Keratinocyte (primary cell): ENCODE measurements at regions not wholly inside any gene's neighbourhood (a gene's known extent, or its start where the extent isn't known, plus 50 kb on each side); places are given as distances from the start of the nearest gene placed in this dataset.
"Not testable (repeated sequence)": the region's sequence is repeated elsewhere in the genome, so short reads cannot be mapped to it uniquely, and the experiment has no call there.

Experiments used
- CTCF ChIP-seq, 3 experiments: IDR thresholded peaks in 1 of 3; conservative IDR thresholded peaks in 1 of 3; optimal IDR thresholded peaks in 1 of 3; 2 replicates in 2 of 3; 3 replicates in 1 of 3; pipeline versions ENCODE3 to v1.5.1; 2011; ENCODE audit warnings: low read length in 3 of 3, mild to moderate bottlenecking in 3 of 3, moderate library complexity in 2 of 3, control low read depth in 1 of 3, inconsistent platforms in 1 of 3; ENCODE audit not compliant: insufficient read depth in 2 of 3; ENCODE audit errors: extremely low read depth in 1 of 3
- EZH2 ChIP-seq: IDR thresholded peaks from one replicate; pipeline ENCODE4 v1.6.1; 2012; ENCODE audit warnings: inconsistent platforms, mild to moderate bottlenecking, low read length, moderate library complexity

DNA sequence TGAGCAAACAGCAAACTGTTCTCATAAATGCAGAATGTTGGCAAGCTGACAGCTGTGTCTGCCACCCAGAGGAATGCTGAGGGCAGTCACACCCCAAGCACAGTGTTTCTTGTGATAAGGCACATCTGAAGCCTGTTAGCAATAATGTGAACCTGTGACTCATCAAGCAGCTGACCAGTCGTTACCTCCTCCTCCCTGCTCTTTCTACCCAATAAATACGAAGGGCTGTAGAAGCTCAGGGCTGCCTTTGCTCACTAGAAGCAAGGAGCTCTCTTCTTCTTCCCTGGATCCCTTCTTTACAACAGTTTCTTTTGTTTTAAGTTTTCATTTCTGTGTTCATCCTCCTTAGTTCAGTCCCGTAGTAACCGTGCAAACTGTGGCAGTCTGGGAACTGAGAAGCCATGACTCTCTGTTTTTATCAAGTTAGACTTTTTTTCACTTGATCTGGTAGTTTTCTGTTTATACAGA, 160.3 kb upstream of the ZNF184 start:
- TF ChIP-seq CTCF (optimal IDR thresholded peaks at IDR 0.05 in 1 of 3, IDR thresholded peaks at IDR 0.05 in 1 of 3, conservative IDR thresholded peaks at IDR 0.05 in 1 of 3; ENCODE audit: extremely low read depth in 1 of 3, insufficient read depth in 2 of 3, low read length in 3 of 3); EZH2: not testable (repeated sequence)
